RWPE2 (cell line): ENCODE measurements at regions not wholly inside any gene's neighbourhood (a gene's known extent, or its start where the extent isn't known, plus 50 kb on each side); places are given as distances from the start of the nearest gene placed in this dataset.

Experiments
- ATAC-seq: fragments of 200-7000 bp; cut with Tn5 transposase; 3 replicates; pipeline ENCODE4 v1.9.1; 2021; ENCODE audit warnings: low read depth
- DNase-seq: peaks from one replicate; pipeline ENCODE4 v3.0.0-alpha.2; 2020; ENCODE audit warnings: low spot score
- H3K27ac ChIP-seq: fragments of 450-650 bp; 2 replicates; pipeline ENCODE4 v1.5.1; 2017; ENCODE audit warnings: mild to moderate bottlenecking; ENCODE audit not compliant: poor library complexity, severe bottlenecking
- H3K27me3 ChIP-seq: fragments of 250-450 bp; sonication (Bioruptor Pico); 2 replicates; pipeline ENCODE4 v1.5.1; 2021; ENCODE audit warnings: mild to moderate bottlenecking, moderate library complexity; ENCODE audit not compliant: insufficient read depth, poor library complexity, severe bottlenecking
- H3K36me3 ChIP-seq: fragments of 250-450 bp; sonication (Bioruptor Pico); 2 replicates; pipeline ENCODE4 v1.5.1; 2020; ENCODE audit warnings: low read depth, mild to moderate bottlenecking, moderate library complexity
- H3K4me1 ChIP-seq: fragments of 250-450 bp; sonication (Bioruptor Pico); 2 replicates; pipeline ENCODE4 v1.5.1; 2021; ENCODE audit warnings: mild to moderate bottlenecking, moderate library complexity; ENCODE audit not compliant: insufficient read depth, poor library complexity, severe bottlenecking
- H3K4me3 ChIP-seq: fragments of 250-450 bp; sonication (Bioruptor Pico); 2 replicates; pipeline ENCODE4 v1.5.1; 2021; ENCODE audit warnings: mild to moderate bottlenecking, moderate library complexity; ENCODE audit not compliant: severe bottlenecking
- H3K9me3 ChIP-seq: fragments of 250-450 bp; sonication (Bioruptor Pico); 2 replicates; pipeline ENCODE4 v1.5.1; 2021; ENCODE audit warnings: mild to moderate bottlenecking, moderate library complexity; ENCODE audit not compliant: severe bottlenecking
- TF ChIP-seq, protein P1 (sequence below): fragments of 450-650 bp; IDR thresholded peaks from one replicate; pipeline ENCODE4 v1.5.1; 2017; ENCODE audit warnings: mild to moderate bottlenecking, moderate library complexity; ENCODE audit not compliant: poor library complexity, severe bottlenecking

DNA sequence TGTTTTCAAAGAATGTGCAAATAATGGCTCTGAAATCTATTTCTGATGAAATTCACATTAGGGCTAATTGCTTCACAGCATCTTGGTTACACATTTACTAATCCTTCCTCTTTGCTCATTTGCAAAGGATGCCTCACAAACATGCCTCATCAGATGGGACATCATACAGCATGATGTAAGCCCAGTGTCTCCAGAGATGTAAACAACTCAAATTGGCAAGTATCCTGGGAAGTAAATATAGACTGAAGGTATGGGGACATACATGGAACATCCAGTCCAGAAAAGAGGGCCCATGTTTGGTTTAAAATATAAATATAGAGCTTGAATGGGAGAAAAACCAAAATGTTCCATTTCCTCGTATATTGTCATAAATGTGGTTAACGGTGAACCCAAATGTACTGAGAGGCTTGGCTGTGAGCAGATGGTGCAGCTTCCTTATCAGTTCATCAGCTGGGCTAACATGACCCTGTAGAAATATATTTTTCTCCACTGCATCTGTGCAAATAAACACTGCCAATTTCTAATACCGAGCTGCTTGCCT lies 142.9 kb upstream of the NUDT7 start:
- TF ChIP-seq, protein P1, sequence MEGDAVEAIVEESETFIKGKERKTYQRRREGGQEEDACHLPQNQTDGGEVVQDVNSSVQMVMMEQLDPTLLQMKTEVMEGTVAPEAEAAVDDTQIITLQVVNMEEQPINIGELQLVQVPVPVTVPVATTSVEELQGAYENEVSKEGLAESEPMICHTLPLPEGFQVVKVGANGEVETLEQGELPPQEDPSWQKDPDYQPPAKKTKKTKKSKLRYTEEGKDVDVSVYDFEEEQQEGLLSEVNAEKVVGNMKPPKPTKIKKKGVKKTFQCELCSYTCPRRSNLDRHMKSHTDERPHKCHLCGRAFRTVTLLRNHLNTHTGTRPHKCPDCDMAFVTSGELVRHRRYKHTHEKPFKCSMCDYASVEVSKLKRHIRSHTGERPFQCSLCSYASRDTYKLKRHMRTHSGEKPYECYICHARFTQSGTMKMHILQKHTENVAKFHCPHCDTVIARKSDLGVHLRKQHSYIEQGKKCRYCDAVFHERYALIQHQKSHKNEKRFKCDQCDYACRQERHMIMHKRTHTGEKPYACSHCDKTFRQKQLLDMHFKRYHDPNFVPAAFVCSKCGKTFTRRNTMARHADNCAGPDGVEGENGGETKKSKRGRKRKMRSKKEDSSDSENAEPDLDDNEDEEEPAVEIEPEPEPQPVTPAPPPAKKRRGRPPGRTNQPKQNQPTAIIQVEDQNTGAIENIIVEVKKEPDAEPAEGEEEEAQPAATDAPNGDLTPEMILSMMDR: no peak
- Histone ChIP-seq H3K27ac (no peak overlapping the region), H3K36me3 (no peaks in the 10 kb centered on the region), H3K4me1 (no peaks in the 10 kb centered on the region), H3K27me3 (no peaks in the 10 kb centered on the region), H3K9me3 (no peaks in the 10 kb centered on the region), H3K4me3 (no peak overlapping the region)
- no peak for DNase-seq
- ATAC-seq: no peak

DNA sequence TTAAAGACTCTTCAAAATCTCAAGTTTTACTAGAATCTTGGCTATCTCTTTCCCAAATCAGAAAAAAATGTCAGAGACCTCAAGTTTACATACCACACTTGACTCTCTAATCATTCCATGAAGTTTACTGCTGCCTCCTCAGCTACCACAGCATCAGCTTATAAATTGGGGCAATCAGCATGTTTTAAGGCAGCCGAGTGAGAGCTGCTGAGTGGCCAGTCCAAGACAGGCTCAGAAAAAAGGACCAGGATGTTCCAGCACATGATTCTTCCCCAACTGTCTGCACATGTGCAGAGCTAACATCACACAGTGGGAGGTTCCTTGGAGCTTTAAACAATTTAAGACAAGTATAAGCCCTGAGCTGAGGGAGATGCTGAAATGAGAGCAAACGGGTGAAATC lies 140.6 kb upstream of the NUDT7 start:
- DNase-seq: no peak
- TF ChIP-seq, protein P1: no peak
- peaks cover 11% of the 10 kb centered on the region for H3K4me1 ChIP-seq
- no peaks in the 10 kb centered on the region for H3K27me3 ChIP-seq
- no peak overlapping the region for H3K4me3 ChIP-seq
- H3K9me3 ChIP-seq: no peaks in the 10 kb centered on the region
- no peaks in the 10 kb centered on the region for H3K36me3 ChIP-seq
- no peak for ATAC-seq
- H3K27ac ChIP-seq: no peak overlapping the region

DNA sequence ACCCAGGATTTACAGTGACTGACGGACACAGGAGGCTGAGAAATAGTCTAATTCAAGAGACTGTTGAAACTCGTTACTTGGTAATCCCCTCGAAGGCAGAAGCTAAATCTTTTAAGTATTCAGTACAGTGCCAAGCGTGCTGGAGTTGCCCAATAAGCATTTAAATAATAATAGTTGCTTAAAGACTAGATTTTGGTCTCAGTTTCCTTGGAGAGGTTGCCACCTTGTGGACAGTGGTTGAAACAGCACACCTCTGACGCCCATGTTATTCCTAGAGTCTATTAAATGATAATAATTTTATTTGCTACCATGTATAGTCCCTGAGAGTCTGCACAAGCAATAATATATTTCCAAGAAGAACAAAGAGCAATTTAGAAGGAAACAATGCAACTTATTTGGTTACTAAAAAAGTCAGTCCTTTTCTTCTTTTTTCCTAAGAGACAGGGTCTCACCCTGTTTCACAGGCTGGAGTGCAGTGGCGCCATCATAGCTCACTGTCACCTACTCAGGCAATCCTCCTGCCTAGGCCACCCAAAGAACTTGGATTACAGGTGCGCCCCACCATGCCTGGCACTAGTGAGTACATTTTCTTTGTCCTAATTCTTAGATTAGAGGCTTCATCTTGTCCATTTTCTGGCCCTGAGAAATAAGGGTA lies 138.0 kb upstream of the NUDT7 start:
- no peak overlapping the region for H3K27ac ChIP-seq
- ATAC-seq: 0 out of 3 replicates have a peak, but pooled peaks have one; percentile 24
- H3K9me3 ChIP-seq: no peaks in the 10 kb centered on the region
- H3K36me3 ChIP-seq: no peaks in the 10 kb centered on the region
- no peak for DNase-seq
- no peaks in the 10 kb centered on the region for H3K27me3 ChIP-seq
- H3K4me1 ChIP-seq: peaks cover 11% of the 10 kb centered on the region
- no peak overlapping the region for H3K4me3 ChIP-seq
- TF ChIP-seq, protein P1: peak; percentile 94

DNA sequence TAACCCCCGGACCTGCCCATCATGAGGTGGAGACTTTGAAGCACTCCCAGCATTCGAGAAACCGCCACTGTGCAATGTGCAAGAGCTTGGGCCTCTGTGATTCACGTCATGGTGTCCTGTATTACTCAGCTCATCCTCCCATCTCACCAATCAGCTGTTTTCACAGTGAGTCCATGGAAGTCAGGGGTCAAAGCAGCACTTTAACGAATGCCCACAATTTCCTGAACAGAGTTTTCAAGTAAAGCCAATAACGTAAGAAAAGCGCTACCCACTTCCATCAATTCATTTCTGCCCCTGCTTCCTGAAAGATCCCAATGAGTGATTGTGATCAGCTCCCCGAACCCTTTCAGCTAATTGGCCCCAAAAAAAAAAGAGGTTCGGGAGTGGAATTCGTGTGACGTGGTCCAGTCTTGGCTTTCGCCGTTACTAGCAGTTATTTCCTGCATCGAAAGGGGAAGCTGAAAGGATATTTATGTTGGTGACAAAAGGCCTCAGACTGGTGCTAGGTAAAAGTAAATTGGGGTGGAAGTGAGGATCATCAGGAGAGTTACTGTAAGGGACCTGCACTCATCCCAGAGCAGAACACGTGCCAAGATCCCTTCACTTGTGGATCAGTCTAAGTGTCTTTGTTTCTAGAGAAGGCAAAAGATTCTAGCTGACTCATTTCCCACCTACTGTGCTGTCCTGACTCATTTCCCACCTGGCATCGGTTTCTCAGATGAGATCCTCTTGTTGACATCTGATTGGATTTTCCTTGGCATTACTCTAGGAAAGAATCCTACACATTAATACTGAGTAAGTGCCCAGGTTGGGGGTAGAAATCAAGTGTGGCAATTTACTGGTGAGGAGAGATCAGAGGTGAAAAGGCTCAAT lies 136.7 kb upstream of the NUDT7 start:
- DNase-seq (peak; percentile 70), ATAC-seq (peak; percentile 96)
- no peaks in the 10 kb centered on the region for H3K9me3 ChIP-seq
- no peaks in the 10 kb centered on the region for H3K27me3 ChIP-seq
- TF ChIP-seq, protein P1: no peak
- peaks cover 11% of the 10 kb centered on the region for H3K4me1 ChIP-seq
- H3K4me3 ChIP-seq: no peak overlapping the region
- no peaks in the 10 kb centered on the region for H3K36me3 ChIP-seq
- peak overlapping the region; percentile 30 for H3K27ac ChIP-seq
